Activated CD4-positive, alpha-beta T cell treated with anti-CD3 and anti-CD28 coated beads, Interleukin-10, Interleukin-2, amounts not matched to agents 100 ng/mL and 50 ng/mL, durations not matched to agents 16 hours and 8 hours (primary cell): ENCODE measurements at regions not wholly inside any gene's neighbourhood (a gene's known extent, or its start where the extent isn't known, plus 50 kb on each side); places are given as distances from the start of the nearest gene placed in this dataset.

Experiments used
- DNase-seq: peaks from one replicate; pipeline ENCODE4 v3.0.0-alpha.2; 2020

GRCh38 chrX:23228950-23229448 lies 105.7 kb upstream of the PTCHD1 start:
- no peak for DNase-seq

DNA sequence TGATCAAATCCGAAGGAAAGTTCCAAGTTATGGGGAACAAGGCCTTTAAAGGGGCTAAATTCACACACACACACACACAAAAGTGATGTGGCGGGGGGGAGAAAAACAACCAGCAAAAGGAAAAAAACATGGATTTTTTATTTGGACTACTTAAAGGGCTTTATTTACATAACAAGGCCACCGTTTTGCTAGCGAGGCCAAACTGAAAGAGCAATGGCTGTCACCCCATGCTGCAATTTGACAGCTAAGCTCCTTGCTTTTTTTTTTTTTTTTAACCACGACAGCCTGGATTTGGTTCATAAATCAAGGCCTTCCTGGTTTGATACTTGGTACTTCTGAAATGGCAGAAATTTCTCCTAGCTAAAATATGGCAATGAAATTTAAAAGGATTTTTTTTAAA lies 99.6 kb upstream of the PTCHD1 start:
- DNase-seq, result no peak

DNA sequence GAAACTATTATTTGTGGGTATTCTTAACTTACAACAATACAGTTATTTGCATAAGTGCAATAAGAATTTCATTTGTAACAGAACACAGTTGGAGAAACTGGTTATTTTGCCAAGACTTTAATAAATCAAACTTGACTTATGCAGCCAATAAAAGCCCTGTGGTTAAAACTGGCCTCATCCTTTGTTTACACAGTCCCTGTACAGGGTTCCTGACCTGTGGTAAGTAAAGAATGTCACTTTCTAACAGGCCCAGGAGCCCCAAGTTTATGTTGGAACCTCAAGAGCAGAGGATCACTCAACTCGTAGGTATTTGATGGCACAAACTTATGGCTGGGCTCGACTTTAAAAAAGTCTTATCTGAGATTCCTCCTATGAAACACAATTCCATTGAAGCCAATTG lies 88.6 kb upstream of the PTCHD1 start:
- DNase-seq, result no peak

GRCh38 chrX:23248187-23248586 lies 86.5 kb upstream of the PTCHD1 start:
- DNase-seq, result no peak

GRCh38 chrX:23251043-23251442 lies 83.6 kb upstream of the PTCHD1 start:
- DNase-seq, result no peak

- DNase-seq, result no peak
These were observed 70.8 kb upstream of the PTCHD1 start for GRCh38 chrX:23263892-23264291.

GRCh38 chrX:23269923-23270322 lies 64.7 kb upstream of the PTCHD1 start:
- DNase-seq, result no peak

- no peak for DNase-seq
These were observed 63.6 kb upstream of the PTCHD1 start for GRCh38 chrX:23271026-23271425.

- no peak for DNase-seq
These were observed 58.2 kb upstream of the PTCHD1 start for GRCh38 chrX:23276475-23276874.
